ENCODE measurements at regions not wholly inside any gene's neighbourhood (a gene's known extent, or its start where the extent isn't known, plus 50 kb on each side); places are given as distances from the start of the nearest gene placed in this dataset.

- H3K27ac ChIP-seq (ENCODE audit: insufficient read depth, low read length, poor library complexity, severe bottlenecking): no peak overlapping the region
Measured at GRCh38 chr3:70734756-70735155, 422.3 kb upstream of the MDFIC2 start.

GRCh38 chr3:70731046-70731445, 418.6 kb upstream of the MDFIC2 start:
- Histone ChIP-seq H3K9me3 (ENCODE audit: control insufficient read depth in 2 of 2, low read length in 2 of 2) (no peaks in the 10 kb centered on the region), H3K4me3 (ENCODE audit: low read depth, low read length) (no peak overlapping the region), H3K36me3 (ENCODE audit: control insufficient read depth, insufficient read depth, low read length) (no peaks in the 10 kb centered on the region), H3K27me3 (ENCODE audit: control insufficient read depth, insufficient read depth, low read length) (peaks cover 6% of the 10 kb centered on the region), H3K27ac (ENCODE audit: insufficient read depth, low read length, poor library complexity, severe bottlenecking) (no peak overlapping the region), H3K4me1 (ENCODE audit: control insufficient read depth, insufficient read depth, low read length, poor library complexity, severe bottlenecking) (no peaks in the 10 kb centered on the region)
- Mint-ChIP-seq H3K27ac (no peak overlapping the region), H3K36me3 (no peaks in the 10 kb centered on the region), H3K4me1 (no peaks in the 10 kb centered on the region), H3K4me3 (no peak overlapping the region), H3K9me3 (peaks cover 0 to 4% (median 0%) of the 10 kb centered on the region in 7 donors), H3K27me3 (peaks cover 13% of the 10 kb centered on the region)
- ATAC-seq (ENCODE audit: low read depth in 2 of 2) (no peak), DNase-seq (no peak)

More at GRCh38 chr3:70734756-70735155, 422.3 kb upstream of the MDFIC2 start:
- H3K9me3 ChIP-seq (ENCODE audit: control insufficient read depth in 2 of 2, low read length in 2 of 2): no peaks in the 10 kb centered on the region
- Mint-ChIP-seq H3K27me3 (peaks cover 7% of the 10 kb centered on the region), H3K4me1 (peaks cover 0 to 7% (median 0%) of the 10 kb centered on the region in 4 donors), H3K27ac (no peak overlapping the region), H3K9me3 (peaks cover 0 to 4% (median 0%) of the 10 kb centered on the region in 7 donors), H3K36me3 (no peaks in the 10 kb centered on the region), H3K4me3 (no peak overlapping the region)
- no peak overlapping the region for H3K4me3 ChIP-seq (ENCODE audit: low read depth, low read length)
- no peaks in the 10 kb centered on the region for H3K36me3 ChIP-seq (ENCODE audit: control insufficient read depth, insufficient read depth, low read length)
- ATAC-seq (ENCODE audit: low read depth in 2 of 2) (no peak), DNase-seq (no peak)
- H3K27me3 ChIP-seq (ENCODE audit: control insufficient read depth, insufficient read depth, low read length): peaks cover 4% of the 10 kb centered on the region
- no peaks in the 10 kb centered on the region for H3K4me1 ChIP-seq (ENCODE audit: control insufficient read depth, insufficient read depth, low read length, poor library complexity, severe bottlenecking)

DNA sequence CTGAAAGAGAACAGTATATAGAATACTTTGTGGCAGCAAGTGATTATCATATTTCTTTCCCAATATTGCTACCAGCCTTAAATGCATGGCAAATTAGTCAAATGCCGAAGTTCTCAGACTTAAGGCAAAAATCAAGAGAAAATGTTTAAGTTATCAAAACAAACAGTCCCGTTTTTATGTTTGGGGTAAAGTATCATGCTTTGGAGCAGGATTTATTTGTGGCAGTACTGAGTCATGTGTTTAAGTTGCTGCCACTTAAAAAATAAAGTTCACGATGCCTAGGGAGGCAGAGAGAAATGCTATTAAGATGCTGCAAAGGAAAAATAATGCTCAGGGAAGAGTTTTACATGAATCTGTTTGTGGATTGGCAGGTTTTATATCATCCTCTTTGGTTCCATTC, 417.4 kb upstream of the MDFIC2 start:
- no peak for DNase-seq
- no peak for ATAC-seq (ENCODE audit: low read depth in 2 of 2)
- no peak overlapping the region for H3K4me3 ChIP-seq (ENCODE audit: low read depth, low read length)
- no peaks in the 10 kb centered on the region for H3K4me1 Mint-ChIP-seq
- H3K4me3 Mint-ChIP-seq: no peak overlapping the region
- no peaks in the 10 kb centered on the region for H3K36me3 ChIP-seq (ENCODE audit: control insufficient read depth, insufficient read depth, low read length)
- no peaks in the 10 kb centered on the region for H3K4me1 ChIP-seq (ENCODE audit: control insufficient read depth, insufficient read depth, low read length, poor library complexity, severe bottlenecking)
- peaks cover 6% of the 10 kb centered on the region for H3K27me3 ChIP-seq (ENCODE audit: control insufficient read depth, insufficient read depth, low read length)
- H3K9me3 ChIP-seq (ENCODE audit: control insufficient read depth in 2 of 2, low read length in 2 of 2): no peaks in the 10 kb centered on the region
- no peak overlapping the region for H3K27ac Mint-ChIP-seq
- peaks cover 0 to 8% (median under 1%) of the 10 kb centered on the region in 7 donors for H3K9me3 Mint-ChIP-seq
- H3K27me3 Mint-ChIP-seq: peaks cover 13% of the 10 kb centered on the region
- H3K27ac ChIP-seq (ENCODE audit: insufficient read depth, low read length, poor library complexity, severe bottlenecking): no peak overlapping the region
- no peaks in the 10 kb centered on the region for H3K36me3 Mint-ChIP-seq

GRCh38 chr3:70728311-70728710, 415.9 kb upstream of the MDFIC2 start:
- Mint-ChIP-seq H3K27me3 (peaks cover 14% of the 10 kb centered on the region), H3K27ac (no peak overlapping the region), H3K4me1 (no peaks in the 10 kb centered on the region), H3K9me3 (peaks cover 0 to 11% (median 0%) of the 10 kb centered on the region in 7 donors), H3K4me3 (no peak overlapping the region), H3K36me3 (no peaks in the 10 kb centered on the region)
- no peaks in the 10 kb centered on the region for H3K36me3 ChIP-seq (ENCODE audit: control insufficient read depth, insufficient read depth, low read length)
- DNase-seq (no peak), ATAC-seq (ENCODE audit: low read depth in 2 of 2) (no peak)
- no peaks in the 10 kb centered on the region for H3K4me1 ChIP-seq (ENCODE audit: control insufficient read depth, insufficient read depth, low read length, poor library complexity, severe bottlenecking)
- peaks cover 6% of the 10 kb centered on the region for H3K27me3 ChIP-seq (ENCODE audit: control insufficient read depth, insufficient read depth, low read length)
- no peaks in the 10 kb centered on the region for H3K9me3 ChIP-seq (ENCODE audit: control insufficient read depth in 2 of 2, low read length in 2 of 2)
- no peak overlapping the region for H3K27ac ChIP-seq (ENCODE audit: insufficient read depth, low read length, poor library complexity, severe bottlenecking)
- no peak overlapping the region for H3K4me3 ChIP-seq (ENCODE audit: low read depth, low read length)

DNA sequence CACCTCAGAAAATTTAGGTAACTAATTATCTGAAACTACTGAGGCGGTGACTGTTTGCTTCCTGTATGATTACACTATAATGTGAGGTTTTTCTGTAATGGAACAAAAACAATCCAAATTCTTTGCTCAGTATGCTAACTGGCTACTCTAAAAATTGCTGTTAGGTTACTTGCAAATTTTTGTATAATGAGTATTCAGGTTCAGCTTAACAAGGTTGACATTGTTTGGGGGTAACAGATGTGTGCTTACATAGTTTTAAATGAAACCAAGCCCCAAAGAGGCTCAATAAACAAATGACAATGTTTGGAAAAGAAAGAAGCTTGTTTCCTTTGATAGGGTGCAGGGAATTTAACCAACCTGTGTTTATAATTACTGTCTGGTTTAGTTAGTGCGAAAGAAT, 414.5 kb upstream of the MDFIC2 start:
- no peak overlapping the region for H3K27ac Mint-ChIP-seq
- DNase-seq (no peak), ATAC-seq (ENCODE audit: low read depth in 2 of 2) (no peak)
- H3K4me1 Mint-ChIP-seq: no peaks in the 10 kb centered on the region
- Histone ChIP-seq H3K4me3 (ENCODE audit: low read depth, low read length) (no peak overlapping the region), H3K27me3 (ENCODE audit: control insufficient read depth, insufficient read depth, low read length) (peaks cover 6% of the 10 kb centered on the region), H3K27ac (ENCODE audit: insufficient read depth, low read length, poor library complexity, severe bottlenecking) (no peak overlapping the region), H3K4me1 (ENCODE audit: control insufficient read depth, insufficient read depth, low read length, poor library complexity, severe bottlenecking) (no peaks in the 10 kb centered on the region), H3K9me3 (ENCODE audit: control insufficient read depth in 2 of 2, low read length in 2 of 2) (no peaks in the 10 kb centered on the region), H3K36me3 (ENCODE audit: control insufficient read depth, insufficient read depth, low read length) (no peaks in the 10 kb centered on the region)
- H3K36me3 Mint-ChIP-seq: no peaks in the 10 kb centered on the region
- peaks cover 0 to 11% (median 0%) of the 10 kb centered on the region in 7 donors for H3K9me3 Mint-ChIP-seq
- H3K4me3 Mint-ChIP-seq: no peak overlapping the region
- peaks cover 16% of the 10 kb centered on the region for H3K27me3 Mint-ChIP-seq

- Histone ChIP-seq H3K36me3 (ENCODE audit: control insufficient read depth, insufficient read depth, low read length) (no peaks in the 10 kb centered on the region), H3K4me1 (ENCODE audit: control insufficient read depth, insufficient read depth, low read length, poor library complexity, severe bottlenecking) (no peaks in the 10 kb centered on the region), H3K4me3 (ENCODE audit: low read depth, low read length) (no peak overlapping the region), H3K27me3 (ENCODE audit: control insufficient read depth, insufficient read depth, low read length) (peaks cover 6% of the 10 kb centered on the region), H3K27ac (ENCODE audit: insufficient read depth, low read length, poor library complexity, severe bottlenecking) (no peak overlapping the region), H3K9me3 (ENCODE audit: control insufficient read depth in 2 of 2, low read length in 2 of 2) (no peaks in the 10 kb centered on the region)
- no peak overlapping the region for H3K27ac Mint-ChIP-seq
- H3K9me3 Mint-ChIP-seq: peaks cover 0 to 11% (median 0%) of the 10 kb centered on the region in 7 donors
- no peak for DNase-seq
- no peaks in the 10 kb centered on the region for H3K4me1 Mint-ChIP-seq
- ATAC-seq (ENCODE audit: low read depth in 2 of 2): no peak
- no peak overlapping the region for H3K4me3 Mint-ChIP-seq
- H3K36me3 Mint-ChIP-seq: no peaks in the 10 kb centered on the region
- peaks cover 16% of the 10 kb centered on the region for H3K27me3 Mint-ChIP-seq
Measured at GRCh38 chr3:70726096-70726938, 413.9 kb upstream of the MDFIC2 start.

DNA sequence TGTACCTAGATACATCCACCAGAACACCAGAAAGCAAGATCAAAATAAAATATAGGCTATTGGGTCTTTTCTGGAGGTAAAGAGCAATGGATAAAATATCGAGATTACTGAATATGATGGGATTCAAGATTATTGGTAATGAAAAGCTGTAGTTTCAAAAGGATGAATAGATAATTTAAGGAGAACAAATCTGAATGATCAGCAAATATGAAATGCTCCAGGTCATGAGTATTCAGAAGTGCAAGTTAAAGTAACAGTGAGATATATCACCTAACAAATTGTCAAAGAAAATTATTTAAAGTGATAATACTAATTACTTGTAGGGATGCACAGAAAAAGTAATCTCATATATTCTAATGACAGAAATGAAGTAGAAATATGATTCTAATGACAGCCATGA, 409.6 kb upstream of the MDFIC2 start:
- Histone ChIP-seq H3K4me1 (ENCODE audit: control insufficient read depth, insufficient read depth, low read length, poor library complexity, severe bottlenecking) (no peaks in the 10 kb centered on the region), H3K27ac (ENCODE audit: insufficient read depth, low read length, poor library complexity, severe bottlenecking) (no peak overlapping the region), H3K27me3 (ENCODE audit: control insufficient read depth, insufficient read depth, low read length) (peaks cover 7% of the 10 kb centered on the region), H3K36me3 (ENCODE audit: control insufficient read depth, insufficient read depth, low read length) (no peaks in the 10 kb centered on the region), H3K4me3 (ENCODE audit: low read depth, low read length) (no peak overlapping the region), H3K9me3 (ENCODE audit: control insufficient read depth in 2 of 2, low read length in 2 of 2) (no peaks in the 10 kb centered on the region)
- H3K4me3 Mint-ChIP-seq: no peak overlapping the region
- H3K36me3 Mint-ChIP-seq: no peaks in the 10 kb centered on the region
- H3K4me1 Mint-ChIP-seq: no peaks in the 10 kb centered on the region
- H3K27me3 Mint-ChIP-seq: peaks cover 23% of the 10 kb centered on the region
- ATAC-seq (ENCODE audit: low read depth in 2 of 2) (no peak), DNase-seq (no peak)
- no peak overlapping the region for H3K27ac Mint-ChIP-seq
- H3K9me3 Mint-ChIP-seq: peaks cover 0 to 6% (median 0%) of the 10 kb centered on the region in 7 donors

GRCh38 chr3:70716832-70717231, 404.4 kb upstream of the MDFIC2 start:
- peaks cover 0 to 18% (median 4%) of the 10 kb centered on the region in 7 donors for H3K9me3 Mint-ChIP-seq
- H3K27ac Mint-ChIP-seq: no peak overlapping the region
- Histone ChIP-seq H3K4me1 (ENCODE audit: control insufficient read depth, insufficient read depth, low read length, poor library complexity, severe bottlenecking) (no peaks in the 10 kb centered on the region), H3K27me3 (ENCODE audit: control insufficient read depth, insufficient read depth, low read length) (peaks cover 11% of the 10 kb centered on the region), H3K4me3 (ENCODE audit: low read depth, low read length) (no peak overlapping the region), H3K9me3 (ENCODE audit: control insufficient read depth in 2 of 2, low read length in 2 of 2) (peaks cover 14 to 18% of the 10 kb centered on the region in 2 experiments), H3K27ac (ENCODE audit: insufficient read depth, low read length, poor library complexity, severe bottlenecking) (no peak overlapping the region), H3K36me3 (ENCODE audit: control insufficient read depth, insufficient read depth, low read length) (no peaks in the 10 kb centered on the region)
- H3K4me1 Mint-ChIP-seq: no peaks in the 10 kb centered on the region
- DNase-seq (peak in 2 of 3 donors; percentile 9 to 32), ATAC-seq (ENCODE audit: low read depth in 2 of 2) (no peak)
- H3K36me3 Mint-ChIP-seq: no peaks in the 10 kb centered on the region
- H3K27me3 Mint-ChIP-seq: peaks cover 23% of the 10 kb centered on the region
- no peak overlapping the region for H3K4me3 Mint-ChIP-seq

All from CD4-positive, CD25-positive, alpha-beta regulatory T cell (primary cell).